GDM1 (cell line): ENCODE measurements at regions not wholly inside any gene's neighbourhood (a gene's known extent, or its start where the extent isn't known, plus 50 kb on each side); places are given as distances from the start of the nearest gene placed in this dataset.
"Not testable (repeated sequence)": the region's sequence is repeated elsewhere in the genome, so short reads cannot be mapped to it uniquely, and the experiment has no call there.

Experiments
- DNase-seq: peaks from one replicate; lab custom pipeline; 2025; lab: John Stamatoyannopoulos, UW

- DNase-seq: no peak
These were observed 52.6 kb upstream of the SP8 start for GRCh38 chr7:20839196-20839735.

- DNase-seq: no peak
These were observed 53.3 kb upstream of the SP8 start for GRCh38 chr7:20839987-20840386.

GRCh38 chr7:20846791-20847190 lies 60.1 kb upstream of the SP8 start:
- DNase-seq: no peak

GRCh38 chr7:20858951-20859350 lies 72.3 kb upstream of the SP8 start:
- DNase-seq: no peak

GRCh38 chr7:20861468-20861867 lies 74.8 kb upstream of the SP8 start:
- DNase-seq: no peak

- DNase-seq: no peak
These were observed 75.9 kb upstream of the SP8 start for GRCh38 chr7:20862554-20862953.

GRCh38 chr7:20864221-20864620 lies 77.5 kb upstream of the SP8 start:
- no peak for DNase-seq

- DNase-seq: no peak
These were observed 79.0 kb upstream of the SP8 start for GRCh38 chr7:20865684-20866083.

- no peak for DNase-seq
These were observed 84.3 kb upstream of the SP8 start for GRCh38 chr7:20870977-20871376.

GRCh38 chr7:20892776-20893175 lies 106.1 kb upstream of the SP8 start:
- no peak for DNase-seq

GRCh38 chr7:20894806-20895205 lies 108.1 kb upstream of the SP8 start:
- no peak for DNase-seq

- DNase-seq: no peak
These were observed 108.9 kb upstream of the SP8 start for GRCh38 chr7:20895563-20895962.

GRCh38 chr7:20896996-20897395 lies 110.3 kb upstream of the SP8 start:
- DNase-seq: no peak

GRCh38 chr7:20906801-20907453 lies 120.2 kb upstream of the SP8 start:
- no peak for DNase-seq

GRCh38 chr7:20911081-20911480 lies 124.4 kb upstream of the SP8 start:
- DNase-seq: no peak

- DNase-seq: no peak
These were observed 127.2 kb upstream of the SP8 start for GRCh38 chr7:20913853-20914252.

GRCh38 chr7:20916311-20916710 lies 129.6 kb upstream of the SP8 start:
- no peak for DNase-seq

GRCh38 chr7:20917603-20918002 lies 130.9 kb upstream of the SP8 start:
- no peak for DNase-seq

- no peak for DNase-seq
These were observed 131.5 kb upstream of the SP8 start for GRCh38 chr7:20918156-20918555.

GRCh38 chr7:20927178-20927577 lies 140.5 kb upstream of the SP8 start:
- DNase-seq: not testable (repeated sequence)

GRCh38 chr7:20927976-20928375 lies 141.3 kb upstream of the SP8 start:
- DNase-seq: no peak

GRCh38 chr7:20929199-20929598 lies 142.5 kb upstream of the SP8 start:
- no peak for DNase-seq

GRCh38 chr7:20931739-20932138 lies 145.1 kb upstream of the SP8 start:
- no peak for DNase-seq

GRCh38 chr7:20932785-20933527 lies 146.3 kb upstream of the SP8 start:
- DNase-seq: no peak
